GM19238 (cell line): ENCODE measurements at regions not wholly inside any gene's neighbourhood (a gene's known extent, or its start where the extent isn't known, plus 50 kb on each side); places are given as distances from the start of the nearest gene placed in this dataset.
"Not testable (repeated sequence)": the region's sequence is repeated elsewhere in the genome, so short reads cannot be mapped to it uniquely, and the experiment has no call there.

Source experiments
- DNase-seq: peaks from one replicate; pipeline ENCODE4 v3.0.0; 2011; ENCODE audit warnings: low spot score; ENCODE audit not compliant: insufficient read length

DNA sequence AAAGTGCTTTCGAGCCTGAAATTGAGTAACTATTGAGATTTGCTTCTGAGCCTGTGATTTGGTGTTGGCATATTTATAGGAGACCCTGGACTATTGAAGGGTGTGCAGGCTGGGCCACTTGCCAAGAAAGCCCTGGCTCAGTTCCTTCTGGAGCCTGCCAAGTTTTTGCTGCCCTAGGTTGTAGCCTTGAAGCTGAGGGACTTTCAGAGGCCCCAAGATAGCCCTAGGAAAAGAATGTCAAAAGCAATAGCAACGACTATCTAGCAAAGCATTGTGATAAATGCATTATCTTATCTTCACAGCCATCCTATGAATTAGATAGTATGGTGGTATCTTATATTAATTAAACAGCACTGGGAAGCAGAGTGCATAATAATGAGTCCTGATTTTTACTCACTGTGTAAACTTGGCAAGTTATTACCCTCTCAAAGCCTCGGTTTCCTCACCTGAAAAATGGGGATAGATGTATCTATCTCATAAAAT, 473.7 kb upstream of the PODXL start:
- DNase-seq, result no peak

DNA sequence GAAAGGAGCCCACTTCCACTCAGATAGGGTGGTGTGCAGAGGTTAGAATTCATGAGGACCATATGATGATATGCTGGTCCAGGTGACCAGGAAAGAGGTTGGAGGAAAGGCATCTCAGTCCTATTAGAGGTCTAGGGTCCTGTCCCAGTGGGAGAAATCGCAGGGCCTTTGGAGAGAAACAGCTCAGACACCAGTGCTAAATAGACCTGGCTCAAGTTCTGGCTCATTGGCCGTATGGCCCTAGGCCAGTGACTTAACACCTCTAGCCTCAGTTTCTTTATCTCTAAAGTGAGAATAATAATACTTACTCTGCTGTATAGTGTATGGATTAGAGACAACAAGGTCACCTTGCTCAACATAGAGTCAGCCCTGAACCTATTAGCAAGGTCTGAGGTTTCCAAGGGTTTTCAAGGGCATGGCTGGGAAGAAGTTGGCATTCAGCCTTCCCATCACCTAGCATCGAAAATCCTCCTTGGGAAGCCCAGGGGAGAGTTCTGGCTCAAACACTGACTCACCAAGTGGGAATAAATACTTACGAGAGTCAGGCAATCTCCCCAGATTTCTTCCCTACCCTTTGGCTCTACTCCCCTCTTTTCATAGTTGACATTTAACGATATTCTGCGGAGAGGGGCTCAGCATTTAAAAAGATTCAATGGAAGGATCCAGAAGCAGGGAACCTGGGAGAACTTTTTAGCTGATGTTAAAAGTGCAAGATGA, 473.1 kb upstream of the PODXL start:
- DNase-seq, result no peak

DNA sequence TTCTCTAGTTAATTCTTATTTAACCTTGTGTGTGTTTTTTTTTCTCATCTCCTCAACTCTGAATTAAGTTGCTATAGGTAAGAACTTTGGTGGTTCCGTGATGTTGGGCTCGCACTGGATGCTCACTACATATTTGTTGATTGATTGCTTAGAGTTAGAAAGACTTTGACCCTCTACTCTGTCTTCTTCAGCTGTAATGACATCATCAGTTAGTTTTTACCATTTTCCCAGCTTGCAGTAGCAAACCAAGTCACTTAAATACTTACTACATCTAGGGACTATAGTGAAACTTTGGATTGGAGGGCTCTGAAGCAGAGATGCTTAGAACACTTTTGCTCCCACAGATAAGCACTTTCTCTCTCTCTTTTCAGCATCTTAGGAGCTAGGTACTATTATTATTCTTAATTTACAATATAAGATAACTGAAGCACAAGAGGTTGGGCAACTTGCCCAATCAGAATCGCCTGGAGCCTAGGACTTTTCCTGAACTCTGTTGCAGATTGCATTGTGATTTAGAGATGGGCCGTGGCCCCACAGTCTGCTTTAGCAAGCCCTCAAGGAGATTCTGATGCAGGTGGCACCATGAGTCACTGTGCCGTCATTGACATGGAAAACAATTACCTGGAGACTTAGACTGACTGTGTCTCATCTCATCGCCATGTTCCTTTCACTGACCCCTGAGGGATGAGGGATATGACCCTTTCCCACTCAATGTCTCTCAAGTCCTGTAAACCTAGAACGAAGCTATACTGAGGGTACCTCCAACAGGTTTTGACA, 471.9 kb upstream of the PODXL start:
- no peak for DNase-seq

DNA sequence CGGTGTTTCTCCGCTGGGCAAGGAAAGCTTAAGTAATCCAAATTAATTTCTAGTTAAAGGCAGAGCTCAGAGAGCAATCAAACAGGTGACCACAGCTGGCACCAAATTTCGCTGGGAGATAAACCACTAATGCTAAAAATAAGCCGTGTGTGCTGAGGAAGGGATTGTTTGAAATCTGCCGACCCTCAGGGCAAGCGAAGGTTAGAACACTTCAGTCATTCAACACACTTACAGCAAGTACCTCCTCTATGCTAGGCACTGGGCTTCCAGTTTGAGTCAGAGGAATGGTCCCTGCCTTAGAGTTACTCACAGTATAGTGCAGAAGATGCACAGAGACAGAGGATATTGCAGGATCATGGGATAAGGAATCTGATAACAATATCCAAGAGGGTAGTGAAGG, 467.9 kb upstream of the PODXL start:
- no peak for DNase-seq

DNA sequence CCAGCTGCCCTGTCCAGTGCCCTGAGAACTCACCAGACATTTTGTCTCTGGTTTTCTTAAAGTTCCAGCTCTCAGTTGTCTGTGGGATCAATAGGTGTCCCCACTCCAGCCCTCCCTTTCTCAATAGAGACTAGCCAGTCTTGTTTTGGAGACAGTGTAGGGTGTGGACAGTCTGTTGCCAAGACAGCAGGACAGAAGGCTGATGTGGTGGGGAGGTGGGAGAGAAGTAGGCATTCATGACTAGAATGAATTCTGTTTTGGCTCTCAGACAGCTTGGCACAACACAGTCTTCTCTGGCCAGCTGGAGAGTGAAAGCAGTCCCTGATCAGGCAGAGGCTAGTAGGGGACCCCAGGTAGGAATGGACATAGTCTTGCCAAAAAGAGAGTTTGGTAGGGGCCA, 467.0 kb upstream of the PODXL start:
- no peak for DNase-seq

DNA sequence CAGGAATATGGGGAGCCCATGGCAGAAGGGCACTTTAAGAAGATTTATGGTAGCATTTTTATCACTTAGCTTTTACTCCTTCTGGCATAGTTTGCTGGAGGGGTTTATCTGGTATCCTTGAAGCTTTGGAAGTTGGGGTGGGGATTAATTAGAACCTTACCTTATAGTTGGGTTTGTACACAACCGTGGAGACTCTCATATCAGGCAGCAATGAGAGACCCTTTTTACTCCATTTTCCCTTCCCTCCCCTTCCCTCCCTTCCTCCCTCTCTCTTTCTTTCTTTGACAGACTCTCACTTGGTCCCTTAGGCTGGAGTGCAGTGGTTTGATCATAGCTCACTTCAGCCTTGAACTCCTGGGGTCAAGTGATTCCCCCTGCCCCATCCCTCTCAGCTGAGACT, 465.8 kb upstream of the PODXL start:
- DNase-seq, result no peak

DNA sequence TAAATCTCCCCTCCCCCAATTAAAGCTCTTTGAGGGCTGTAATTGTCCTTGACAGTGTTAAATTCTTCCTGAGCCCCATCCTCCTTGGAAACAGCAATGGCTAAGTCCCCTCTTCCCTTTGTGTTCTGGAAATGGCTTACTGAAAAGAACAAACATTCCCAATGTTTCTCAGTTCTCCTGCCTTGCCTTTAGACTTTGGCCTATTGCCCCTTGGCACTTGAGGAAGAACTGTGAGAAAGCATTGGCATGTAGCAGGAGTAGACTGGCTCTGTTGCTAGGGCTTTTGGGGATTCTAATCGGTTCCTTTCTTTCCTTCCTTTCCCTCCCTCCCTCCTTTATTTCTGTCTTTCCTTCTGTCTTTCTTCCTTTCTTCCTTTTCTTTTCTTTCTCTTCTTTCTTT, 463.3 kb upstream of the PODXL start:
- DNase-seq, result no peak

DNA sequence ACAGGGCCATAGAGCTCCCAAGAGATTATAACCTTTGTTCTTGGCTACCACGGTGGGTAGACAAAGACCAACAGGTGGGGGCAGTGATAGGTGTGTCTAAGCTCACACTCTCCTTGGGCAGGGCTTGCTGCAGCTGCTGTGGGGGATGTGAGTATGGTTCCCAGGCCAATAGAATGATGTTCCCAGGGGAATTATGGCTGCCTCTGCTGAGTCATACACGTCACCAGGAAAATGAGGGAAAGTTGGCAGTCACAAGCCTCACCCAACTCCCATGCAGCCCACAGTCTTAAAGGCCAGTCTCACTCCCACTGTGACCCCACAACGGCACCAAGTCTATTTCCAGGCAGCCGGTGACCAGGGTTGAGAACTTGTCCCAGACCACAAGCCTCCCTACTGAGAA, 453.4 kb upstream of the PODXL start:
- no peak for DNase-seq

DNA sequence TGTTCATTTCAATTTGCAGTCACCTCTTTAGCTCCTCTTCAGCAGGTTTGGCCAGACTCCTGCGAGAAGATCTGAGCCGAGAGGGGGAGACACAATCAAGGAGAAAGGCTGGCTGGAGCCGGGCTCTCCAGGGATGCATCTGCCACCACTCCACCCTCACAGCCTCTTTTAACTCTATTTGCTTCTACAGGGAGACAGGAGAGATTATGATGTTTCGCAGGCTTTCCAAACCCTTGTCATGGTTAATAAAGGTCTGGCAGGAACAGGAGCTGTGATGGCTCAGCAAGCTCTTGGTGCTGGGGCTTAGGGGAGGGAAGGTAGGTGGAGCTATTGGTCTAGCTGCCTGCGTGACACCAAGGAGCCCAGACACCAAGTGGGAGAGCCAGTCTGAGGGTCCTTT, 448.1 kb upstream of the PODXL start:
- DNase-seq, result no peak

DNA sequence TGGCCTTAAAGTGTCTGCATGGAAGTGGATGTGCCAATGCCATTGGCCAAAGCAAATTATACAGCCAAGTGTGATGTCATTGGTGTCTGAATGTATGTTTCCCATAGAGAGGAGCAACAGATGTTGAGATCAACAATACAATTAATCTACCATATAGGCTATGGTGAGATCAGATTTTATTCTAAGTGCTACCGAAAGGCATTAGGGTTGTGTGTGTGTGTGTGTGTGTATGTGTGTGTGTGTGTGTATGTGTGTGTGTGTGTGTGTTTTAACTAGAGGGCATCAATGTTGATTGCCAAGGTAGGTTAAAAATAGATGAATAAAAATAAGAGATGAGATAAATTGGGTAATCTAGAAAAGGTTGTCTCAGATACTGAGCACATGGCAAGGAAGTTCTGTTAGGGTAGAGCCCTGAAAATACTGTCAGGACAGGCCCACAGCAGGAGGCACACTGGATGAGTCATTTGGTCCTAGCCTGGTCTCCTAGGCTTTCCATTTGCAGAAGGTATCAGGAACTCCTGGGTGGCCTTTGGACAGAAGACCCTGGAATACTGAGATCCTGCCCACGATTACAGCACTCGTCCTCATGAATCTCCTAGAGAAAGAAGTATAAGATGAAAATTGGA, 446.0 kb upstream of the PODXL start:
- DNase-seq, result no peak

DNA sequence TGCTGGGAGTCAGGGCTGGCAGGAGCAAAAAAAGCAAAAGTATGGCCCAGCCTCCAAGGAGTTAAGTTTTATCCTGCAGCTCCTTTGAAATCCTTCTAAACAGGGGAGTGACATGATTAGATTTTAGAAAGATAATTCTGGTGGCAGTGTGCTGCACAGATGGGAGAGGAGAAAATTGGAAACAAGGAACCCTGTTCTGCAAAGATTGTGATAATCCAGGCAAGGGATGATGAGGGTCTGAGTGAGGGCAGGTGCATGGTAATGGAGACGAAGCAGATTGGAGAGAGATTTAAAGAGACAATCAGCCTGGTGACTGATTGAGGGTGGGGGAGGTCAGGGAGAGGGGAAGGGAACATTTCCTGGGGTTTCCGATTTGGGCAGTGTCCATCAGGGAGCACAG, 444.7 kb upstream of the PODXL start:
- DNase-seq, result no peak

DNA sequence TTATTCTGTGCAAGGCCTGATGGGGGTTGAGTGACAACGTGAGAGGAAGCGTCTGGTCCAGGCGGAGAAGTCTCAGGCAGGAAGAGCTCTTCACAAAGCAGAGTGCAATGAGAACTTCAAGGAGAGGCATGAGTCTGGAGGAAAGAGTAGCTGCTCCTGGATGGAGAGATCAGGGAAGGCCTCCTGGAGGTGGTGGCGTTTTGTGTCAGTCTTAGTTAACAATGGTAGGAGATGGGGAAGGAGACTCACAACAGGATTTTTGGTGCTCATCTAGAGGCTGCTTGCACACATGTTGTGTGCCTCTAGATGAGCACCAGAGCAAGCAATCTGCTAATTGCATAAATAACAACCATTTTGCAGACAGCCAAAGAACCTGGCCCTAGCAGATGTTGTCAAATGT, 442.8 kb upstream of the PODXL start:
- DNase-seq, result no peak

DNA sequence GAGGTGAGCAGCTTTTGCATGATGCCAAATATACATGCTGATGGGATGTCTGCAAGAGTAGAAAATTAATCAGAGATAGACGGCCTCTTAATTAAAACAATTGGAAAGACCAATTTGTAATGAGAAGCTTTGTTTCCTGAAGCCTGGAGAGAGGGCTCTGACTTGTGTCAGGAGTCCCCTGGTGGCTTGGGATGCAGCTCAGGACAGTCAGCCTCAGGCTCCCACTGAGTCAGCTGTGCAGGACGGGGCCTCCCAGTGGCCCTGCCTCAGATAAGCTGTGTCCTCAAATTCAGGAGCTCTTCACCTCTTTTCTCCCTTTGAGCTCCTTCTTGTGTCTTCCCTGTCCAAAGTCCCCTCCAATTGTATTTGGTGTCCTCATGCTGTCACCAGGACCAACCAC, 438.9 kb upstream of the PODXL start:
- no peak for DNase-seq

DNA sequence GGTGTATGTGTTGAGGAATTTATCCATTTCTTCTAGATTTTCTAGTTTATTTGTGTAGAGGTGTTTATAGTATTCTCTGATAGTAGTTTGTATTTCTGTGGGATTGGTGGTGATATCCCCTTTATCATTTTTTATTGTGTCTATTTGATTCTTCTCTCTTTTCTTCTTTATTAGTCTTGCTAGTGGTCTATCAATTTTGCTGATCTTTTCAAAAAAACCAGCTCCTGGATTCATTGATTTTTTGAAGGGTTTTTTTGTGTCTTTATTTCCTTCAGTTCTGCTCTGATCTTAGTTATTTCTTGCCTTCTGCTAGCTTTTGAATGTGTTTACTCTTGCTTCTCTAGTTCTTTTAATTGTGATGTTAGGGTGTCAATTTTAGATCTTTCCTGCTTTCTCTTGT, 424.6 kb upstream of the PODXL start:
- DNase-seq, result not testable (repeated sequence)

DNA sequence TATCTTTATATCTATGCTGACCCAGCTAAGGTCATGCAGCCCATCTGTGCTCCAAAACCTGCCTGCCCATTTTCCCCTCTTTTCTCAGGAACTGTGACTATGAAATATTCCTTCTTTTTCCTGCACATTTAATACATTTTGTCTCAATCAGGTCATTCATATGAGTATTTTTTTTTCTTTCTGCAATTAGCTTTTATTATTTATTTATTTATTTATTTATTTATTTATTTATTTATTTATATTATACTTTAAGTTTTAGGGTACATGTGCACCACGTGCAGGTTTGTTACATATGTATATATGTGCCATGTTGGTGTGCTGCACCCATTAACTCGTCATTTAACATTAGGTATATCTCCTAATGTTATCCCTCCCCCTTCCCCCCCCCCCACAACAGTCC, 421.7 kb upstream of the PODXL start:
- not testable (repeated sequence) for DNase-seq

DNA sequence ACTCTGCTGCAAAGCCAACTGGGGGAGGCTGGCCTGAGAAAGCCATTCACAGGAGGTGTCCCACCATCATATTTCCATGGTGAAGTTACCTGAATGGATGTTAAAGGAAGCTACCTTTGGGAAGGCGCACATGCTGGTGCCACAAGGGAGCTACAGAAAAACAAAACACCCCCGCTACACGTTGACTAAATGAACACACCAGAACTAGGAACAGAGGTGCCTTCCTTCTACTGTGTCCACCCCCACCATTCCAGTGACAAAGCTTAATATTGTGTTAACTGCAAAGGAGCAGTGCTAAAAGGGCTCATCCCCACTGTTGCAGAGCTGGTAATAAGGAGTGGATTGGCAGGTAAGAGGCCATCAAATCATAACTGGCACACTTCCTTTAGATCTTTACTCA, 420.0 kb upstream of the PODXL start:
- DNase-seq, result no peak

DNA sequence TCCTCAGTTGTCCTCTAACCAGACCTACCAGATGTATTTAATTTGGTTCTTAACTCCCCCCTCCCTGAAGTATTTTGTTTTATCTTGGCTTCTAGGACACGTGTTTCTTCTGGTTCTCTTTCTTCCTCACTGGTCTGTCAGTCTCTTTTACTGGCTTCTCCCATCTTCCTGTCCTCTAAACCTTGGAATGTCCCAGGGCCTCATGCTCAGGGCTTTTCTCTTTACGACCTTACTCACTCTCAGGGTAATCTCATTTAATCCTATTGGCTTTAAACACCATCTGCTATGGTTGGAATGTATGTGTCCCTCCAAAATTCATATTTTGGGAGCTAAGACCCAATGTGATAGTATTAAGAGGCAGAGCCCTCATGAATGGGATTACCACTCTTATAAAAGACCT, 418.2 kb upstream of the PODXL start:
- no peak for DNase-seq

DNA sequence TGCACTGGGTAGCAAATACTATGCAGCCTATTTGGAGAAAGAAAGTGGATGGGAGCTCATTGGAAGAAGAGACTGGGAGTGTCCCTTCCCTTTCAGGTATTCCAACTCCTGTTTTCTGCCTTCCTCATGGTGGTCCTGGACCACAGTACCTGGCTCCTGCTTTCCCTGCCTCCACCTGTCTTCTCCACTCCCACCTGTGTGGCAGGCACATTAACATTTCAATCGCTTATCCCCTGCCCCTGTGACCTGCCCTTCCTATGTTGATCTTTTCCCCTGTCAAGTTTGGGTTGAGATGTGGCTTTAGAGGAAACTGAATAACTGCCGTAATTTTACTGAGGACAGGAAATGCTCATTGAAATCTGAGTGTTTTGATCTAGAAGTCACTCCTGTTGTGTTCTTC, 415.8 kb upstream of the PODXL start:
- no peak for DNase-seq

DNA sequence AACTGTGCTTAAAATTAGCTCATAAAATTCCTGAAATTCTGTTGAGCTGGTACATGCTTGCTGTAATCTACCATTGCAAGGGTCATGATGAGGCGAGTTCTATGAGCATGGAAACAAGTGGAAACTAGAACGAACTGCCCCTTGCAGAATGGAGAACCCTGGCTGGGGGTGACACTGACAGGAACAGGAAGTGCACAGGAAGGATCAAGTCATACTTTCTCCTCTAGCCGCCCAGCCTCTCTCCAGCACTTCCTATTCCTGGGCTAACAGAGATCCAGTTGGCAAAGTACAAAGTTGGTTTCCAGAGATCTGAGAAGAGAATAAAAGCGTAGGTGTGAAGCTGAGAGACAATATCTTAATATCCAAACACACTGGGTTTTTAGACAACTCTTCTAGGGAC, 414.2 kb upstream of the PODXL start:
- no peak for DNase-seq

DNA sequence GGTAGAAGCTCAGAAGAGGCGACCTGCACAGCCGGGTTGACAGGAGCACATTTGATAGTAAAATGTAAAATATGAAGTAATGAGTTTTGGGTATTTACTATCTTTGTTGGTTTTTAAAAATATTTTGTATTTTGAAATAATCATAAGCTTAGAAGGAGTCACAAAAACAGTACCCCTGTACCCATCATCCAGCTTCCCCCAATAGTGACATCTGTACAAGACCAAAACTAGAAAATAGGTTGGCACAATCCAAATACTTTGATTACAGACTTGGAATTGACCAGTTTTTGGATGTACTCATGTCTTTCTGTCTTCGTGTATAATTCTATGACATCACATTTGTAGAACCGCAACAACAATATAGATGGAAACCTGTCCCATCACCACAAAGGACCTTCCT, 413.1 kb upstream of the PODXL start:
- DNase-seq, result no peak

DNA sequence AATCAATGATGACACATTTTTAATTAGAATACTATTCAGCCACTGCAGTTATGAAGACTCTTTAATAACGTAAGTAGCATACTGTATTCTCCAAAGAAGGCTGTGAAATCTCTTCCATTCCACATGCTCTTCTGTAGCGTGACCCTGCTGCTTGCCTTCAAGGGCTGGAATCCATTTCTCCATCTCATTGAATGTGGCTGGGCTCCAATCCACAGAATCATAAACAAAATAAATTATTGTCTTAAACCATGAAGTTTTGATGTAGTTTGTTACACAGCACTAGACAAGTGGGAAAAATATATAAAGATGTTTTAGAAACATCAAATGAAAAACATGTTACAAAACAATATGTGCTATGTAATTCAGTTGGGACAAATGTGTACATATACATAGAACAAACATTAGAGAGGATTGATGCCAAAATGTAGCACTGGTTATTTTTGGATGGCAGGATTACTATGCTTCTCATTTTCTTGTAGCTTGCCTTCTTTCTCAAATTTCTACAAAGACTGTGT, 410.8 kb upstream of the PODXL start:
- no peak for DNase-seq

DNA sequence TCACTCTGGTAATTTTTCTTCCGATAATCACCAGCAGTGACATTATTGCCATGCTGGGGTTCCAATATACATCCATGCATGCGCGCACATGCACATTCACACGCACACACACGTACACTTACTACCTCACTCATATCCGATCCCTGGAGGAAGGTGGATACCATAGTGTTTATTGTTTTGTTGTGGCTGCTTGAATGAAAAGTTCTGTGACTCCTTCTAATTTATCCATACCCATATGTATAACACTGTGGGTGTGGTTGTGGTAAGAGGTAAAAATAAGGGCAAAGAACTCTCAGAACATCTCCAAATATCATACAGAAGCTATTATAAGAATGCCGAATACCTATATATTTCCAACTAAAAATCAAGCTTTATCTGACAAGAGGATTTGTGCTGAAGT, 407.8 kb upstream of the PODXL start:
- DNase-seq, result no peak
